Testis (tissue), 2 donors: ENCODE measurements at regions not wholly inside any gene's neighbourhood (a gene's known extent, or its start where the extent isn't known, plus 50 kb on each side); places are given as distances from the start of the nearest gene placed in this dataset.

Experiments
- CTCF ChIP-seq, 3 experiments: fragments of 450-650 bp in 2 of 3; fragments of 200-600 bp in 1 of 3; sonication (generic) in 1 of 3; IDR thresholded peaks; one replicate each; pipeline ENCODE4 v1.5.1; 2016 to 2019; ENCODE audit warnings: antibody characterized with exemption in 3 of 3, mild to moderate bottlenecking in 2 of 3, moderate library complexity in 1 of 3
- POLR2A ChIP-seq: fragments of 450-650 bp; IDR thresholded peaks from one replicate; pipeline ENCODE4 v1.6.1; 2017; ENCODE audit warnings: antibody characterized with exemption, mild to moderate bottlenecking, moderate library complexity

DNA sequence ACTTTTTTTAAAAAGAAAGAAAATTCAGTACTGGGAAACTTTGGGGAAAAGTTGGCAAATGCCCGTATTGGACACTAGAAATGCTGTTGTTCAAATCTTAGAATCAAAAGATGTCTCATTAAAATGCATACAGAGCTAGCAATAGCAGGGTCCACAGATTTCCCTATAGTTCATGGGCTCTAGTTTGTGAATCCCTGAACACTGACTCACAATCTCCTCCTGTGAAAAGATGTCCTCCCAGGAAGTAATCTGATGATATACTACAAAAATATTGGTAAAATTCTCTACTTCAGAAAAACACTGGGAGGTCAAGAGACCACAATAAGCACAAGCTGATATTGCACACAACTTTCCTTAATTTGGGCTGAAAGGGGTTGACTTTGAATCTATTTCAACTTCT is 568.4 kb upstream of the ZNF385D start:
- TF ChIP-seq CTCF (IDR thresholded peaks at IDR 0.05) (no peak), POLR2A (no peak)
